ENCODE measurements at regions not wholly inside any gene's neighbourhood (a gene's known extent, or its start where the extent isn't known, plus 50 kb on each side); places are given as distances from the start of the nearest gene placed in this dataset.

- no peak for TF ChIP-seq CTCF (IDR thresholded peaks at IDR 0.05)
- TF ChIP-seq REST (IDR thresholded peaks at IDR 0.05) = no peak
- TF ChIP-seq CHD4 (IDR thresholded peaks at IDR 0.05; ENCODE audit: borderline replicate concordance) = no peak
- TF ChIP-seq KDM5A (IDR thresholded peaks at IDR 0.05) = no peak
- TF ChIP-seq MAFK (IDR thresholded peaks at IDR 0.05; ENCODE audit: partially characterized antibody) = no peak
- TF ChIP-seq USF2 (IDR thresholded peaks at IDR 0.05) = no peak
- no peak for TF ChIP-seq POLR2A (IDR thresholded peaks at IDR 0.05; ENCODE audit: low read length)
- no peak for TF ChIP-seq NFE2L2 (conservative IDR thresholded peaks at IDR 0.05; ENCODE audit: low read length)
- no peak for TF ChIP-seq ZFP36 (IDR thresholded peaks at IDR 0.05; ENCODE audit: borderline replicate concordance, partially characterized antibody)
- no peak for TF ChIP-seq HOXB5 (CRISPR knock-in tag; IDR thresholded peaks at IDR 0.05)
- no peak for TF ChIP-seq ZSCAN20 (CRISPR knock-in tag; IDR thresholded peaks at IDR 0.05)
- TF ChIP-seq ATOH8 (CRISPR knock-in tag; IDR thresholded peaks at IDR 0.05; ENCODE audit: low read depth) = no peak
These were observed 106.1 kb downstream of the MSL3 start for GRCh38 chrX:11864171-11864570.

All from A549 (cell line).